ENCODE measurements at regions not wholly inside any gene's neighbourhood (a gene's known extent, or its start where the extent isn't known, plus 50 kb on each side); places are given as distances from the start of the nearest gene placed in this dataset.

- no peak for TF ChIP-seq CTCF (conservative IDR thresholded peaks at IDR 0.05; ENCODE audit: low read depth in 2 of 2)
- no peak for TF ChIP-seq REST (IDR thresholded peaks at IDR 0.05; ENCODE audit: unreplicated experiment)
- TF ChIP-seq EZH2 (IDR thresholded peaks at IDR 0.05; ENCODE audit: low read depth, unreplicated experiment): no peak
- TF ChIP-seq POLR2AphosphoS5 (IDR thresholded peaks at IDR 0.05; ENCODE audit: low read depth): no peak
These were observed 141.3 kb downstream of the ATG4C start for GRCh38 chr1:62924983-62925790.
